Smooth muscle cell (in vitro differentiated cells): ENCODE measurements at regions not wholly inside any gene's neighbourhood (a gene's known extent, or its start where the extent isn't known, plus 50 kb on each side); places are given as distances from the start of the nearest gene placed in this dataset.

Source experiments
- DNase-seq: peaks from one replicate; lab custom pipeline; 2025; ENCODE audit not compliant: unreplicated experiment; lab: John Stamatoyannopoulos, UW
- H2AFZ ChIP-seq: fragments of 200-600 bp; sonication (generic); 2 replicates; pipeline ENCODE4 v1.6.0; 2016; ENCODE audit warnings: antibody characterized with exemption, low read depth, mild to moderate bottlenecking
- H3F3A ChIP-seq: fragments of 200-600 bp; sonication (generic); 2 replicates; pipeline ENCODE4 v1.6.0; 2017; ENCODE audit warnings: antibody characterized with exemption, low read depth
- H3K27ac ChIP-seq: fragments of 200-600 bp; sonication (generic); 2 replicates; pipeline ENCODE4 v1.5.1; 2016; ENCODE audit warnings: low read depth, mild to moderate bottlenecking
- H3K27me3 ChIP-seq: fragments of 200-600 bp; sonication (generic); 2 replicates; pipeline ENCODE4 v1.6.1; 2016; ENCODE audit warnings: low read depth, mild to moderate bottlenecking
- H3K36me3 ChIP-seq: fragments of 200-600 bp; sonication (generic); 2 replicates; pipeline ENCODE4 v1.5.1; 2016; ENCODE audit warnings: low read depth
- H3K4me1 ChIP-seq: fragments of 200-600 bp; sonication (generic); 2 replicates; pipeline ENCODE4 v1.5.1; 2016; ENCODE audit warnings: low read depth
- H3K4me2 ChIP-seq: fragments of 200-600 bp; sonication (generic); 2 replicates; pipeline ENCODE4 v1.6.0; 2016; ENCODE audit warnings: mild to moderate bottlenecking
- H3K4me3 ChIP-seq: fragments of 200-600 bp; sonication (generic); 2 replicates; pipeline ENCODE4 v1.5.1; 2016; ENCODE audit warnings: mild to moderate bottlenecking
- H3K79me2 ChIP-seq: fragments of 200-600 bp; sonication (generic); 2 replicates; pipeline ENCODE4 v1.6.0; 2016; ENCODE audit warnings: low read depth, mild to moderate bottlenecking
- H3K9ac ChIP-seq: fragments of 200-600 bp; sonication (generic); 2 replicates; pipeline ENCODE4 v1.6.0; 2016; ENCODE audit warnings: low read depth
- H3K9me3 ChIP-seq: fragments of 200-600 bp; sonication (generic); replicated peaks from 2 replicates; pipeline ENCODE4 v1.5.1; 2016; ENCODE audit warnings: low read depth
- H4K20me1 ChIP-seq: fragments of 200-600 bp; sonication (generic); 2 replicates; pipeline ENCODE4 v1.6.0; 2016; ENCODE audit warnings: low read depth
- CTCF ChIP-seq: fragments of 200-600 bp; sonication (generic); IDR thresholded peaks from 2 replicates; pipeline ENCODE4 v1.5.1; 2017; ENCODE audit warnings: borderline replicate concordance, mild to moderate bottlenecking, antibody characterized with exemption; ENCODE audit not compliant: insufficient read depth, poor library complexity, severe bottlenecking
- WGBS: methylation state at CpG from one replicate; pipeline ENCODE4 v1.1.7; 2016; ENCODE audit warnings: low lambda C conversion rate; 5-methylcytosine and 5-hydroxymethylcytosine counted together

- DNase-seq, result no peak
- no peak overlapping the region for H3K9ac ChIP-seq
- no peak overlapping the region for H3K4me2 ChIP-seq
- no peak overlapping the region for H3K4me3 ChIP-seq
- no peak for TF ChIP-seq CTCF
- H4K20me1 ChIP-seq, result no peaks in the 10 kb centered on the region
- H3K27me3 ChIP-seq, result no peaks in the 10 kb centered on the region
- WGBS, result 84% methylated on average over 3 of the region's 3 CpGs
- no peak overlapping the region for H2AFZ ChIP-seq
- H3K36me3 ChIP-seq, result no peaks in the 10 kb centered on the region
- H3K4me1 ChIP-seq, result no peaks in the 10 kb centered on the region
- H3K27ac ChIP-seq, result no peak overlapping the region
- H3K79me2 ChIP-seq, result no peaks in the 10 kb centered on the region
- H3K9me3 ChIP-seq, result no peaks in the 10 kb centered on the region
- no peaks in the 10 kb centered on the region for H3F3A ChIP-seq
Observed at GRCh38 chrX:40973619-40974018, 111.6 kb upstream of the USP9X start.

GRCh38 chrX:40975951-40976350 lies 109.3 kb upstream of the USP9X start:
- no peak for DNase-seq
- Histone ChIP-seq H3K27me3 (no peaks in the 10 kb centered on the region), H3K4me3 (no peak overlapping the region), H3K27ac (no peak overlapping the region), H3K9ac (no peak overlapping the region), H3F3A (no peaks in the 10 kb centered on the region), H4K20me1 (no peaks in the 10 kb centered on the region), H3K79me2 (no peaks in the 10 kb centered on the region), H3K36me3 (no peaks in the 10 kb centered on the region), H3K4me1 (no peaks in the 10 kb centered on the region), H2AFZ (no peak overlapping the region), H3K9me3 (no peaks in the 10 kb centered on the region), H3K4me2 (no peak overlapping the region)
- no peak for TF ChIP-seq CTCF
- WGBS, result 80% methylated on average over 3 of the region's 3 CpGs

- no peak overlapping the region for H3K9ac ChIP-seq
- no peaks in the 10 kb centered on the region for H3F3A ChIP-seq
- H3K27ac ChIP-seq, result no peak overlapping the region
- no peak overlapping the region for H2AFZ ChIP-seq
- 89% methylated on average over 1 of the region's 1 CpG for WGBS
- H3K4me2 ChIP-seq, result no peak overlapping the region
- H3K79me2 ChIP-seq, result no peaks in the 10 kb centered on the region
- H3K4me1 ChIP-seq, result no peaks in the 10 kb centered on the region
- H4K20me1 ChIP-seq, result no peaks in the 10 kb centered on the region
- H3K9me3 ChIP-seq, result no peaks in the 10 kb centered on the region
- TF ChIP-seq CTCF, result no peak
- H3K4me3 ChIP-seq, result no peak overlapping the region
- H3K36me3 ChIP-seq, result no peaks in the 10 kb centered on the region
- H3K27me3 ChIP-seq, result no peaks in the 10 kb centered on the region
- no peak for DNase-seq
Observed at GRCh38 chrX:40976981-40977380, 108.3 kb upstream of the USP9X start.

- WGBS, result 85% methylated on average over 4 of the region's 4 CpGs
Observed at GRCh38 chrX:40984962-40985361, 100.3 kb upstream of the USP9X start.

More at GRCh38 chrX:40984962-40985361, 100.3 kb upstream of the USP9X start:
- H4K20me1 ChIP-seq, result no peaks in the 10 kb centered on the region
- H3K4me2 ChIP-seq, result no peak overlapping the region
- no peak for TF ChIP-seq CTCF
- no peaks in the 10 kb centered on the region for H3F3A ChIP-seq
- no peaks in the 10 kb centered on the region for H3K27me3 ChIP-seq
- no peak overlapping the region for H2AFZ ChIP-seq
- H3K36me3 ChIP-seq, result no peaks in the 10 kb centered on the region
- no peak overlapping the region for H3K27ac ChIP-seq
- no peak overlapping the region for H3K9ac ChIP-seq
- no peaks in the 10 kb centered on the region for H3K4me1 ChIP-seq
- H3K4me3 ChIP-seq, result no peak overlapping the region
- no peaks in the 10 kb centered on the region for H3K9me3 ChIP-seq
- DNase-seq, result no peak
- H3K79me2 ChIP-seq, result no peaks in the 10 kb centered on the region
